Uterus (tissue), 3 donors: ENCODE measurements at regions not wholly inside any gene's neighbourhood (a gene's known extent, or its start where the extent isn't known, plus 50 kb on each side); places are given as distances from the start of the nearest gene placed in this dataset.

Source experiments
- DNase-seq, 2 donors: peaks; one replicate each; pipeline ENCODE4 v3.0.0-alpha.2; 2019 to 2020
- H3K27ac ChIP-seq, 2 donors: fragments of 200-600 bp; sonication (generic); 1 replicate in 1 of 2; 2 replicates in 1 of 2; pipeline ENCODE4 v1.5.1; 2016 to 2018
- H3K27me3 ChIP-seq, 2 donors: fragments of 200-600 bp; sonication (generic); one replicate each; pipeline ENCODE4 v1.5.1; 2018 to 2019; ENCODE audit warnings: control low read depth in 1 of 2
- H3K36me3 ChIP-seq, 2 donors: fragments of 200-600 bp; sonication (generic); one replicate each; pipeline ENCODE4 v1.5.1; 2019; ENCODE audit warnings: control low read depth in 1 of 2
- H3K4me1 ChIP-seq, 2 donors: fragments of 200-600 bp; sonication (generic); one replicate each; pipeline ENCODE4 v1.5.1; 2018 to 2019; ENCODE audit warnings: control low read depth in 1 of 2
- H3K4me3 ChIP-seq, 2 donors: fragments of 200-600 bp; sonication (generic); 1 replicate in 1 of 2; 2 replicates in 1 of 2; pipeline ENCODE4 v1.5.1; 2018 to 2019; ENCODE audit warnings: mild to moderate bottlenecking in 1 of 2
- H3K9me3 ChIP-seq, 2 donors: fragments of 200-600 bp; sonication (generic); one replicate each; pipeline ENCODE4 v1.5.1; 2019; ENCODE audit warnings: control low read depth in 1 of 2
- CTCF ChIP-seq, 4 experiments: fragments of 200-600 bp in 2 of 4; fragments of 450-650 bp in 2 of 4; sonication (generic) in 2 of 4; IDR thresholded peaks; one replicate each; pipeline ENCODE4 v1.5.1; 2016 to 2019; ENCODE audit warnings: antibody characterized with exemption in 4 of 4, mild to moderate bottlenecking in 2 of 4, moderate library complexity in 1 of 4
- POLR2A ChIP-seq, 2 donors: fragments of 450-650 bp; IDR thresholded peaks; one replicate each; pipeline ENCODE4 v1.6.1; 2016; ENCODE audit warnings: antibody characterized with exemption in 2 of 2, mild to moderate bottlenecking in 1 of 2, moderate library complexity in 1 of 2
- intact Hi-C: fragments of 100-400 bp; cut with DNase I; formaldehyde crosslinking; loops from one replicate; pipeline ENCODE4 v1.15.1; 2023; ENCODE audit warnings: low total_unique reads
- donor health status: DM: yes; HTN: yes; CAD: no.

GRCh38 chr1:71269179-71269578 is 188.3 kb upstream of the ZRANB2 start:
- DNase-seq = no peak
- Histone ChIP-seq H3K36me3 (no peaks in the 10 kb centered on the region), H3K4me1 (no peaks in the 10 kb centered on the region), H3K27me3 (no peaks in the 10 kb centered on the region), H3K9me3 (no peaks in the 10 kb centered on the region), H3K4me3 (no peak overlapping the region), H3K27ac (no peak overlapping the region)
- TF ChIP-seq POLR2A (IDR thresholded peaks at IDR 0.05) = no peak
- no peak for TF ChIP-seq CTCF (IDR thresholded peaks at IDR 0.05)
- intact Hi-C loops = no loop called here

- no peak for TF ChIP-seq POLR2A (IDR thresholded peaks at IDR 0.05)
- no peak for TF ChIP-seq CTCF (IDR thresholded peaks at IDR 0.05)
- intact Hi-C loops = no loop called here
- no peak for DNase-seq
- Histone ChIP-seq H3K27me3 (no peaks in the 10 kb centered on the region), H3K36me3 (no peaks in the 10 kb centered on the region), H3K4me3 (no peak overlapping the region), H3K27ac (no peak overlapping the region), H3K9me3 (no peaks in the 10 kb centered on the region), H3K4me1 (no peaks in the 10 kb centered on the region)
These were observed 186.4 kb upstream of the ZRANB2 start for GRCh38 chr1:71267220-71267619.

- Histone ChIP-seq H3K27me3 (no peaks in the 10 kb centered on the region), H3K27ac (no peak overlapping the region), H3K4me1 (no peaks in the 10 kb centered on the region), H3K36me3 (no peaks in the 10 kb centered on the region), H3K9me3 (no peaks in the 10 kb centered on the region), H3K4me3 (no peak overlapping the region)
- no peak for DNase-seq
- intact Hi-C loops = no loop called here
- TF ChIP-seq CTCF (IDR thresholded peaks at IDR 0.05) = no peak
- no peak for TF ChIP-seq POLR2A (IDR thresholded peaks at IDR 0.05)
These were observed 183.2 kb upstream of the ZRANB2 start for GRCh38 chr1:71264039-71264438.

GRCh38 chr1:71262970-71263369 is 182.1 kb upstream of the ZRANB2 start:
- H3K4me3 ChIP-seq = no peak overlapping the region
- DNase-seq = no peak
- no peak overlapping the region for H3K27ac ChIP-seq
- H3K9me3 ChIP-seq = no peaks in the 10 kb centered on the region
- no peaks in the 10 kb centered on the region for H3K4me1 ChIP-seq
- intact Hi-C loops = no loop called here
- H3K36me3 ChIP-seq = no peaks in the 10 kb centered on the region
- no peaks in the 10 kb centered on the region for H3K27me3 ChIP-seq
- no peak for TF ChIP-seq POLR2A (IDR thresholded peaks at IDR 0.05)
- TF ChIP-seq CTCF (IDR thresholded peaks at IDR 0.05) = no peak

- no peak for TF ChIP-seq POLR2A (IDR thresholded peaks at IDR 0.05)
- TF ChIP-seq CTCF (IDR thresholded peaks at IDR 0.05) = no peak
- DNase-seq = no peak
- no peaks in the 10 kb centered on the region for H3K27me3 ChIP-seq
- H3K4me1 ChIP-seq = no peaks in the 10 kb centered on the region
- intact Hi-C loops = no loop called here
- H3K36me3 ChIP-seq = no peaks in the 10 kb centered on the region
- H3K27ac ChIP-seq = no peak overlapping the region
- no peak overlapping the region for H3K4me3 ChIP-seq
- no peaks in the 10 kb centered on the region for H3K9me3 ChIP-seq
These were observed 172.1 kb upstream of the ZRANB2 start for GRCh38 chr1:71252900-71253299.
